Stimulated activated CD8-positive, alpha-beta memory T cell treated with anti-CD3 and anti-CD28 coated beads, Interleukin-2, amount 100 ng/mL, for 48 hours (primary cell): ENCODE measurements at regions not wholly inside any gene's neighbourhood (a gene's known extent, or its start where the extent isn't known, plus 50 kb on each side); places are given as distances from the start of the nearest gene placed in this dataset.
"Not testable (repeated sequence)": the region's sequence is repeated elsewhere in the genome, so short reads cannot be mapped to it uniquely, and the experiment has no call there.

Experiments
- DNase-seq, 2 donors: peaks; one replicate each; pipeline ENCODE4 v3.0.0-alpha.2; 2020; ENCODE audit warnings: low read depth in 2 of 2

DNA sequence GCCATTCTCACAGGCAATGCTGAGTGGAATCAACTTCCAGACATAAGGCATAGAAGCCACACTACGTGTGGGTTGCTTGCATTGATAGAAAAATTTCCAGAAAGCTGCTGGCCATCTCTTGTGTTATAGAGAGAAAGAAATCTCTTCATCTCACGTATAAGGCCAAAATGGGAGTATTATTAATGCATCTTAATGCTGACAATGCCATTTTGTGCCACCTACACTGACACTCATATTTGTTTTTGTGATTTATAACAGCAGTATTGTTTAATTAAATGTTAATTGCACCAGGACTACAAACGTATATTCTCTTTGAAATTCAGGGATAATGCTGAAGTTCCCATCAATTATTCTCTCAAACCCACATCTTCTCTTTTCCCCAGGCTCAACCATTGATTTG lies 56.1 kb upstream of the TMEM132D start:
- no peak for DNase-seq

- DNase-seq, result no peak
Measured at GRCh38 chr12:129961091-129961490, 57.3 kb upstream of the TMEM132D start.

DNA sequence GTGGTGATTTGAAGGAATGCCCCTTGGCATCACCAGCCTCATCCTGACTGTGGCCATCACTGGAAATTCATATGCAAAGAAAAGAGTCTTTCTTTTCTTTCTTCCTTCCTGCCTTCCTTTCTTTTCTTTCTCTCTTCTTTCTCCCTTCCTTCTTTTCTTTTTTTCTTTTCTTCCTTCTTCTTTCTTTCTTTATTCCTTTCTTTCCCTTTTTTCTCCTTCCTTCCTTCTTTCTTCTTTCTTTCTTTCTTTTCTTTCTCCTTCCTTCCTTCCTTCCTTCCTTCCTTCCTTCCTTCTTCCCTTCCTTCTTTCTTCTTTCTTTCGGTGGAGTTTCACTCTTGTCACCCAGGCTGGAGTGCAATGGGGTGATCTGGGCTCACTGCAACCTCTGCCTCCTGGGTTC lies 58.0 kb upstream of the TMEM132D start:
- DNase-seq, result no peak

DNA sequence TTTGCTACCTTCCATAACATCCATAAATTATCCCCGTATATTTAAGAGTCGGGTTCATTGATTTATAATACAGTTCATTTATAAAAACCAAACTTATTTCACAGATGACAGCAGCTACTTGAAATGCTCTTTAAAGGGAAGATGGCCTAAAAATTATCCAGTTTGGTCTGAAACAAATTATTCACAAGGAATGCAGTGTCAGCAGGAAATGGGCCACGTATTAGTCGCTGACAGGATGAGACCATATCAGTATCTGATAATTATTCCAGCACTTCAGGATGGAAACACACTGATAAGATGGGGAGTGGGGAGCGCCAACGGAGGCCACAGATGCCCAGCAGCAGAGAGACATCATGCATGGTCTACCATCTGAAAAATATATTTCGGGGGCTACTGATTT lies 60.5 kb upstream of the TMEM132D start:
- no peak for DNase-seq

DNA sequence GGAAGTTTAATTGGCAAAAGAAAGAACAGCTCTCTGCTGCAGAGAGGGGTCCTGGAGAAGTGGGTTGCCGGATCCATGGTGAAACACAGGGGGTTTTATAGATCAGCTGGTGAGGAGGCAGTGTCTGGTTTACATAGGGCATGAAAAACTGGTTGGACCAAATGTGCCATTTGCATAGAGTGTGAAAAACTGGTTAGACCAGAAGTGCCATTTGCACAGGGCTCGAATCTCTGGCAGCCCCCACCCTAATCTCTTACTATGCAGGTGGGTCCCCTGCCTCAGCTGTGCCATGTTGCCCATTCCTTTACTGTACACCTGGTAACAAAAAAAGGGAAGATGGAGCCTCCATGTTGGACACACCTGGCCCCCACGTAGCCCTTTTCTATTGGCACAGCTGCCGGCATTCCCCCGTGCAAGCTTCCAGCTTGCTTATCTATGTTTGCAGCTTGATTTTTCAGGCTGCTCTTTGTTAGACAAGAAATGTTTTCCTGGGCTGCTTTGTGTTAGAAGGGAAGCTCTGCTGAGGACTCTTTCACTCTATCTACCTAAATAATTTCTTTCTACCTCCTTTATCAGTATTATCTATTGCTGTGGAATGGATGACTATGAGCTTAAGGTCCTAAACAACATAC lies 61.1 kb upstream of the TMEM132D start:
- no peak for DNase-seq

GRCh38 chr12:129966146-129966995 lies 62.5 kb upstream of the TMEM132D start:
- DNase-seq, result no peak

GRCh38 chr12:129971721-129972120 lies 67.9 kb upstream of the TMEM132D start:
- DNase-seq, result no peak

DNA sequence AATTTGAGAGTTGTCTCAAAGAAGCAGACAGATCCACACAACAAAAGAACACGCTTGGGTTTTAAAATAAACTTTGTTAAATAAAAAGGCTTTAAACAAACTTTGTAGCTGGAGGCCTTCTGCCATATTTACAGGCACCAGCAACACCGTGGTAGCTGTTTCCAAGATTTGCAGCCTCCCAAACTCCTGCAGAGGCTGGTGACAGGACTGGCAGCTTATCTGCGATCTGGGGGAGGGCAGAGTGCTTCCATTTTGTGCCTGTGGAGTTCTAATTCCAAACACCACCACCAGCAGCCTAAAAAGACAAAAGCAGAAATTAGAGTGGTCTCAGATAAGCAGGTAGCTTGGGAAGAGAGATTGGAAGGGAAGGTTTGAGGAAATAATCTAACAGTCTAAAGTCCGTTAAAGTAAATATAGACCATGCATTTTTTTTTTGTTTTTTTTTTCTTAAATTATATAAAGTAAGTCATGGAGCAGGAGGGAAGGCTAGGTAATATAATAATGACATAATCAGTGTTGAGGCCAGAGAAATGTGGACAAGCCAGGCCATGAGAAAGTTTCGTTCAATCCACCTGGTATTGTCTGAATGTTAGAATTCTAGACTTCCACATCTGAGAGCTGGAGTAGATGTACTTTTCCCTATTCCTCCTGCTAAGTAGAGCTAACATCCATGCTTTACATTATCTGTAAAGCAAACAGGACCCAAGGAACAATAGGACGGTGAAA lies 69.6 kb upstream of the TMEM132D start:
- no peak for DNase-seq

DNA sequence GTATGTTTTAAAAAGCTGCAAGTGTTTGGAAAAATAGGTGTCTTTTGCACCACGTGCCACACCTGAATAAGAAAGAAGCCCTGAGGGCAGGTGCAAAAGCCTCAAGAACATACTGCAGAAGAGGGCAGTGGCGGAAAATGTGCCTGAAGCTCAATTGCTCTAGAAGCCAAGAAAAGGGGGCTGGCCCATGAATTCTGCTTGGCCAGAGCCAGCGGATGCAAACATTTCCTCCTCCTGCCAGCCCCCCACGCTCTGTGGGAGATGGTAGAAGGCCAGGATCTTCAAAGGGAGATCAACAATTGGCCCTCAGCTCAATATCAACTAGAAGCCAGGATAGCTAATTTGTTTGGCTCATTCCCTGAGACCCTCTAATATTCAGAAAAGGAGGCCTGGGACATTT lies 80.3 kb upstream of the TMEM132D start:
- DNase-seq, result no peak

- DNase-seq, result no peak
Measured at GRCh38 chr12:129987841-129988240, 84.0 kb upstream of the TMEM132D start.

DNA sequence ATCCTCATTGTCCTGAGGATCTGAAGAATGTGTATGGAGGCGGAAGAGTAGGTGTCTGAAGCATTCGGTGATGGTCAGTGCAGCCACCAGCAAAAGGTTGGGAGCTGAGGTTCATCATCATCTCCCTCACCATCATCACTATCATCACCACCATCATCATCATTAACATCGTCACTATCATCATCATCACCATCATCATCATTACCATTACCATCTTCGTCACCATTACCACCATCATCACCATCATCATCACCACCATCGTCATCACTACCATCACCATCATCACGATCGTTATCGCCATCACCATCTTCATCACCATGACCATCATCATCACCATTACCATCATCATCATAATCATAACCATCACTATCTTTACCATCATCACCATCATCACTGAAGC lies 90.8 kb upstream of the TMEM132D start:
- no peak for DNase-seq

DNA sequence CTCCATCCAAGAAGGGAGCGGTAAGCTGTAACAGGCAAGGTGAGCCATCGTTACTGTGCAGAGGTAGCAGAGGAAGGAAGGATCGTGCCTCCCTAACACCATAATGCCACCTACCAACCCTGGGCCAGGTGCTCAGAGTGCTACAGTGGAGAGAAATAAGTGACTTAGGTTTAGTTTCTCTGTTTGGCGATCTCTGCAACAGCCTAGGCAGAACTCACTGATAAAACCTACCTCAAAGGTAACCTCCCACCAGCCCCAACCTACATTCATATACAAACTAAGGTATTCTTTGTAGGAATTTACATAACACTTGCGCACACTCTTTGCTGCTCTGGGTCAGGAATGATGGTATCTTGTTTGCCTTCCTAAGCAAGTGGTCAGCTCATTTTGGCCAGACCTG lies 93.4 kb upstream of the TMEM132D start:
- no peak for DNase-seq

DNA sequence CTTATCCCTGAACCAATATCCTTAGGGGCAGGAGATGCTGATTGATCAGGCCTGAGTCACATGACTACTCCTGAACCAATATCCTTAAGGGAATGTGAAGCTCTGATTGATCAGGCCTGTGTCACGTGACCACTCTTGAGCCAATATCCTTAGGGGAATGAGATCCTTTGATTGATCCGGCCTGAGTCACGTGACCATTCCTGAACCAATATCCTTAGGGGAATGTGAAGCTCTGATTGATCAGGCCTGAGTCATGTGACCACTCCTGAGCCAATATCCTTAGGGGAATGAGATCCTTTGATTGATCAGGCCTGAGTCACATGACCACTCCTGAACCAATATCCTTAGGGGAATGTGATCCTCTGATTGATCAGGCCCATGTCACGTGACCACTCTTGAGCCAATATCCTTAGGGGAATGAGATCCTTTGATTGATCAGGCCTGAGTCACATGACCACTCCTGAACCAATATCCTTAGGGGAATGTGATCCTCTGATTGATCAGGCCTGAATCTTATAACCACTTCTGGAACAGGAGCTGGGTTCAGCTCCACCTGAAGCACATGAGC lies 100.6 kb upstream of the TMEM132D start:
- not testable (repeated sequence) for DNase-seq

DNA sequence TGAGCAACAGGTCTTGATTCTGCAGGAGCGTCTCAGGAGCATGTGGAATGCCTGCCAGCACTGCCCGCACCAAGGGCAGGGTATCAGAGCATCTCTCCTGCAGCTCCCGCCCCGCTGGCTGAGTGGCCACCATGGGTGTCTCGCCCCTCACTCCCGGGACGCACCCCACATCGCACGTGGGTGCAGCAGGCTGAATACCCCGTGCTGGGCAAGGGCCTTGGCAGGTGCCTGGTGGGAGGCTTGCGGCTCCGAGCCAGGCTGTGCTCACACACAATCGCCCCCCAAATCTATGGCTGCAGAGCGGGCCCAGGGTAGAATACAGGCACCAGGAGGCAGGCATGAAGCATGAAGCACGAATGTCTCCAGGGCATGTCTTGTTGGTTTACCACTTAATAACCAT lies 103.9 kb upstream of the TMEM132D start:
- DNase-seq, result no peak

GRCh38 chr12:130008241-130008640 lies 104.4 kb upstream of the TMEM132D start:
- no peak for DNase-seq

GRCh38 chr12:130009961-130010360 lies 106.1 kb upstream of the TMEM132D start:
- no peak for DNase-seq

DNA sequence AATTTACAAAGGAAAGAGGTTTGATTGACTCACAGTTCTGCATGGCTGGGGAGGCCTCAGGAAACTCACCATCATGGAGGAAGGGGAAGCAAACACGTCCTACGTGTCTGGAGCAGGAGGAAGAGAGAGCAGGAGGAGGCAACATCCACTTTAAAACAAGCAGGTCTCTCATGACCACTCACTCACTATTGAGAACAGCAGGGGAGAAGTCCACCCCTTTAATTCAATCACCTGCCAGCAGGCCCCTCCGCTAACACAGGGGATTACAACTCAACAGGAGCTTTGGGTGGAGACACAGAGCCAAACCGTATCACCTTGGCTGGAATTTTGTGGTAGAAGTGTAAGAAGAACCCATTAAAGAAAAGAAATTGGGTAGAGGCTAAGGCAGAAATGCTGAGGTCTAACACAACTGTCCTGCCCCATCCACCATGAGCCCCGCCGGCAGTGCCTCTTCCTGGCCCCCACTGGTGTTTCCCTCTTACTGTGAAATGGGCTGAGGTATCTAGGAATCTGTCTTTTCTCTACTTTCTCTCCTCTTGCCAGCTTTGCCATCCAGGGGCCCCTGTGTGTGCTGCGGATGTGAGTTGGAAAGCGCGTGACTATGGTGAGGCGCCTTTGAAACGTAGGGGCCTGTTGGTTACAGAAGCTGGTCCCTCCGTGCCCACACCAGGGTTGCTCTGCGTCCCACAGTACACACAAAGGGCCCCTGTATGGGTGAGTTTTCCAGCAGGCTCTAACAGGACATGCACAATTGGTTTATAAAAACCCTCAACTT lies 108.0 kb upstream of the TMEM132D start:
- DNase-seq, result no peak

GRCh38 chr12:130013771-130014484 lies 110.1 kb upstream of the TMEM132D start:
- DNase-seq, result peak; percentile 6 to 34

GRCh38 chr12:130014485-130014807 lies 110.6 kb upstream of the TMEM132D start:
- DNase-seq, result no peak

GRCh38 chr12:130016194-130016593 lies 112.4 kb upstream of the TMEM132D start:
- no peak for DNase-seq

DNA sequence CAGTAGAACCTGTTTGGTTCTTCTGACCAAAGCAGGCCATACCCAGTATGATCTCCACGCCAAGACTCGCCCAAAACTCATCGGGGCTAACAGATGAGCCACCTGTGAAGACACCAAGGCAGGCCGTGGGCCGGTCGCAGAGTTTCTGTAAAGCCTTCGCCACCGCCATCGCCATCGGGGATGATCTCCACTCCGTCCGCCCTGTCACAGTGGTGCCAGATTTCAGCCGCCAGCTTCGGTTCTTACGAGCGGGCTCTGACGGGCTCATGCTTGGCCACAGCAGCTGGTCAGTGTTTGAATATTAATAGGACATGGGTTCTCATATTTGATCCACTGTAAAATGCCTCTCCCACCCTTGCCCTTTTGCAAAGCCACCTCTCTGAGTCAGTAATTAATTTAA lies 113.2 kb upstream of the TMEM132D start:
- DNase-seq, result no peak
